K562 (cell line): ENCODE measurements at regions not wholly inside any gene's neighbourhood (a gene's known extent, or its start where the extent isn't known, plus 50 kb on each side); places are given as distances from the start of the nearest gene placed in this dataset.

Experiments used
- ATAC-seq: fragments of 200-7000 bp; cut with Tn5 transposase; 3 replicates; pipeline ENCODE4 v1.9.1; 2020; ENCODE audit warnings: moderate library complexity
- BruUV-seq: library from RNA; stranded (reverse); fragments of 400-500 nt; replicated peaks from 2 replicates; lab custom pipeline; 2021; lab: Mats Ljungman, UMichigan
- CTCF ChIA-PET: fragments of 300-600 bp; formaldehyde crosslinking; extraction: SDS; loops from one replicate; lab custom pipeline; 2021; ENCODE audit warnings: low intra/inter-chr PET ratio; lab: Yijun Ruan, JAX
- POLR2A ChIA-PET: fragments of 300-600, 350-650 bp; sonication (Branson Sonifier 250); formaldehyde crosslinking; extraction: SDS; loops from one replicate; lab custom pipeline; 2021; ENCODE audit warnings: antibody characterized with exemption, inconsistent platforms; lab: Yijun Ruan, JAX
- DNase-seq, 4 experiments: peaks; one replicate each; pipeline versions ENCODE4 v3.0.0 to v3.0.0-alpha.2; 2011 to 2018; ENCODE audit warnings: low spot score in 3 of 4, mixed read lengths in 3 of 4; ENCODE audit errors: extremely low read depth in 1 of 4
- FAIRE-seq: peaks from 2 replicates; lab custom pipeline; 2011; peaks lifted over from hg19 to GRCh38; lab: Jason Lieb, UNC
- H2AFZ ChIP-seq: 2 replicates; pipeline ENCODE4 v1.6.0; 2011; ENCODE audit warnings: low read depth, low read length, control low read depth, inconsistent platforms
- H3K27ac ChIP-seq: fragments of 200-600 bp; 3 replicates; pipeline ENCODE4 v1.8.0; 2011; ENCODE audit warnings: low read depth, mild to moderate bottlenecking, control low read depth, inconsistent platforms, low read length, moderate library complexity, mixed read lengths; ENCODE audit errors: extremely low read depth
- H3K27me3 ChIP-seq, 2 experiments: fragments of 300-600 bp in 1 of 2; 2 replicates in 1 of 2; 3 replicates in 1 of 2; pipeline versions ENCODE4 v1.6.0 to v1.8.0; 2011; ENCODE audit warnings: inconsistent platforms in 2 of 2, low read length in 2 of 2, mild to moderate bottlenecking in 1 of 2, mixed read lengths in 1 of 2, moderate library complexity in 1 of 2; ENCODE audit not compliant: control insufficient read depth in 2 of 2, insufficient read depth in 2 of 2
- H3K36me3 ChIP-seq: fragments of 300-600 bp; 3 replicates; pipeline ENCODE4 v1.8.0; 2011; ENCODE audit warnings: mild to moderate bottlenecking, low read length, inconsistent platforms; ENCODE audit not compliant: control insufficient read depth, insufficient read depth
- H3K4me1 ChIP-seq, 2 experiments: fragments of 200-600 bp in 1 of 2; replicated peaks in 1 of 2; 2 replicates in 1 of 2; 3 replicates in 1 of 2; pipeline versions ENCODE4 v1.5.1 to v1.8.0; 2011; ENCODE audit warnings: inconsistent platforms in 2 of 2, low read length in 2 of 2, mild to moderate bottlenecking in 1 of 2, mixed read lengths in 1 of 2, moderate library complexity in 1 of 2; ENCODE audit not compliant: control insufficient read depth in 2 of 2, insufficient read depth in 2 of 2
- H3K4me2 ChIP-seq: 2 replicates; pipeline ENCODE4 v1.6.1; 2011; ENCODE audit warnings: low read length, control low read depth, inconsistent platforms, mixed read lengths; ENCODE audit not compliant: insufficient read depth
- H3K4me3 ChIP-seq: fragments of 200-600 bp; sonication (generic), shearing (Covaris generic); 2 replicates; pipeline ENCODE4 v1.5.1; 2016; ENCODE audit warnings: control low read depth, inconsistent platforms
- H3K79me2 ChIP-seq: fragments of 200-600 bp; 3 replicates; pipeline ENCODE4 v1.8.0; 2011; ENCODE audit warnings: low read length, inconsistent platforms; ENCODE audit not compliant: control insufficient read depth, insufficient read depth
- H3K9ac ChIP-seq, 2 experiments: 2 replicates each; pipeline versions ENCODE4 v1.6.0 to v1.6.1; 2011; ENCODE audit warnings: low read depth in 2 of 2, low read length in 2 of 2, control low read depth in 1 of 2, inconsistent platforms in 1 of 2, mild to moderate bottlenecking in 1 of 2, mixed read lengths in 1 of 2; ENCODE audit not compliant: insufficient read depth in 1 of 2
- H3K9me1 ChIP-seq: one replicate; pipeline ENCODE4 v1.6.0; 2011; ENCODE audit warnings: inconsistent platforms, mild to moderate bottlenecking, low read length, moderate library complexity; ENCODE audit not compliant: control insufficient read depth, insufficient read depth
- H3K9me3 ChIP-seq: replicated peaks from 2 replicates; pipeline ENCODE4 v1.5.1; 2011; ENCODE audit warnings: low read depth, low read length, inconsistent platforms; ENCODE audit not compliant: control insufficient read depth, insufficient read depth
- H4K20me1 ChIP-seq: replicated peaks from 2 replicates; pipeline ENCODE4 v1.6.1; 2011; ENCODE audit warnings: low read length, inconsistent platforms, mixed read lengths; ENCODE audit not compliant: control insufficient read depth, insufficient read depth
- ATF1 ChIP-seq, 2 experiments: fragments of 450-650 bp in 1 of 2; IDR thresholded peaks; 2 replicates each; pipeline ENCODE4 v1.6.1; 2016; ENCODE audit warnings: missing compliant biosample characterization in 1 of 2, missing genetic modification characterization in 1 of 2
- BCL6 ChIP-seq: fragments of 250-450 bp; sonication (Bioruptor Pico); IDR thresholded peaks from 2 replicates; pipeline ENCODE4 v1.4.0; 2020
- ILK ChIP-seq: fragments of 450-650 bp; IDR thresholded peaks from 2 replicates; pipeline ENCODE4 v1.6.1; 2016; ENCODE audit warnings: missing genetic modification characterization, low read depth, mild to moderate bottlenecking, missing compliant biosample characterization, moderate library complexity, borderline replicate concordance
- RBM25 ChIP-seq: fragments of 200-400 bp; formaldehyde crosslinking; IDR thresholded peaks from 2 replicates; pipeline ENCODE4 v1.6.1; 2018; ENCODE audit warnings: low read length, low read depth, moderate library complexity; ENCODE audit not compliant: severe bottlenecking
- RFX5 ChIP-seq: IDR thresholded peaks from 2 replicates; pipeline ENCODE4 v1.6.1; 2011; ENCODE audit warnings: low read depth, mild to moderate bottlenecking, improper control_type of control experiment, low read length
- SRSF9 ChIP-seq: fragments of 200-400 bp; formaldehyde crosslinking; IDR thresholded peaks from 2 replicates; pipeline ENCODE4 v1.6.1; 2017; ENCODE audit warnings: low read depth, low read length, borderline replicate concordance
- TGIF2 ChIP-seq: sonication (generic); formaldehyde crosslinking; IDR thresholded peaks from 2 replicates; pipeline ENCODE4 v1.8.1; 2022; ENCODE audit warnings: mild to moderate bottlenecking, missing genetic modification reagents, moderate library complexity
- TRIM24 ChIP-seq, 2 experiments: fragments of 450-650 bp; IDR thresholded peaks; 2 replicates each; pipeline ENCODE4 v1.6.1; 2016
- ZNF232 ChIP-seq: sonication (generic); formaldehyde crosslinking; IDR thresholded peaks from 2 replicates; pipeline ENCODE4 v1.8.0; 2022; ENCODE audit warnings: mild to moderate bottlenecking, missing genetic modification reagents
- ZNF41 ChIP-seq: fragments of 250-450 bp; sonication (Bioruptor Pico); conservative IDR thresholded peaks from 2 replicates; pipeline ENCODE4 v1.4.0; 2020; ENCODE audit warnings: mild to moderate bottlenecking
- ZNF449 ChIP-seq: fragments of 250-450 bp; sonication (Bioruptor Pico); IDR thresholded peaks from 2 replicates; pipeline ENCODE4 v1.8.0; 2022; ENCODE audit warnings: moderate library complexity, mild to moderate bottlenecking, inconsistent platforms
- ZNF830 ChIP-seq: fragments of 250-450 bp; sonication (Bioruptor Pico); IDR thresholded peaks from 2 replicates; pipeline ENCODE4 v1.5.0; 2021; ENCODE audit warnings: mild to moderate bottlenecking
- ZSCAN29 ChIP-seq: fragments of 450-650 bp; IDR thresholded peaks from 2 replicates; pipeline ENCODE4 v1.6.1; 2017
- WGBS: fragments of 100-300 bp; shearing (Covaris generic); methylation state at CpG from one replicate; pipeline ENCODE4 v1.1.6; 2016; ENCODE audit warnings: low coverage, mixed read lengths; ENCODE audit not compliant: insufficient coverage; ENCODE audit errors: missing lambda C conversion rate; 5-methylcytosine and 5-hydroxymethylcytosine counted together
- in situ Hi-C: fragments of 300-500 bp; cut with MboI; formaldehyde crosslinking; loops from 4 replicates; pipeline ENCODE4 v1.15.0; 2018; ENCODE audit warnings: inconsistent platforms, mixed read lengths
- intact Hi-C: fragments of 100-400 bp; cut with micrococcal nuclease; formaldehyde crosslinking; loops from 2 replicates; pipeline ENCODE4 v1.14.2; 2022

- BruUV-seq: no TSS peak
- H3K9ac ChIP-seq: no peak overlapping the region
Measured at GRCh38 chr14:105783707-105784106, 257.3 kb downstream of the TMEM121 start.

More at GRCh38 chr14:105783707-105784106, 257.3 kb downstream of the TMEM121 start:
- WGBS: 0% methylated on average over 3 of the region's 3 CpGs
- ChIA-PET CTCF (no interaction called here), POLR2A (no interaction called here)
- H3K9me3 ChIP-seq: no peaks in the 10 kb centered on the region
- H4K20me1 ChIP-seq: no peaks in the 10 kb centered on the region
- ATAC-seq: no peak
- no peaks in the 10 kb centered on the region for H3K36me3 ChIP-seq
- no peak for FAIRE-seq
- H3K4me2 ChIP-seq: no peak overlapping the region
- no peak overlapping the region for H3K4me3 ChIP-seq
- no peaks in the 10 kb centered on the region for H3K9me1 ChIP-seq
- H2AFZ ChIP-seq: no peak overlapping the region
- H3K27ac ChIP-seq: no peak overlapping the region
- intact Hi-C loops: no loop called here
- DNase-seq: no peak
- no peaks in the 10 kb centered on the region for H3K27me3 ChIP-seq
- H3K79me2 ChIP-seq: no peaks in the 10 kb centered on the region
- in situ Hi-C loops: no loop called here
- TF ChIP-seq ZNF232 (CRISPR knock-in tag) (no peak), ILK (tag) (no peak), TGIF2 (CRISPR knock-in tag) (no peak), ZNF830 (CRISPR knock-in tag) (no peak), ZNF449 (CRISPR knock-in tag) (no peak), SRSF9 (no peak), RBM25 (no peak), ZSCAN29 (no peak), BCL6 (CRISPR knock-in tag) (no peak), TRIM24 (IDR thresholded peaks at IDR 0.05) (no peak), RFX5 (no peak), ATF1 (CRISPR knock-in tag; IDR thresholded peaks at IDR 0.05) (no peak), ATF1 (tag; IDR thresholded peaks at IDR 0.05) (no peak), ZNF41 (CRISPR knock-in tag) (no peak)
- TF ChIP-seq, all 486 proteins: peak for 0
- no peaks in the 10 kb centered on the region for H3K4me1 ChIP-seq
